DMS153 (cell line): ENCODE measurements at regions not wholly inside any gene's neighbourhood (a gene's known extent, or its start where the extent isn't known, plus 50 kb on each side); places are given as distances from the start of the nearest gene placed in this dataset.

Source experiments
- DNase-seq: peaks from one replicate; lab custom pipeline; 2025; lab: John Stamatoyannopoulos, UW

DNA sequence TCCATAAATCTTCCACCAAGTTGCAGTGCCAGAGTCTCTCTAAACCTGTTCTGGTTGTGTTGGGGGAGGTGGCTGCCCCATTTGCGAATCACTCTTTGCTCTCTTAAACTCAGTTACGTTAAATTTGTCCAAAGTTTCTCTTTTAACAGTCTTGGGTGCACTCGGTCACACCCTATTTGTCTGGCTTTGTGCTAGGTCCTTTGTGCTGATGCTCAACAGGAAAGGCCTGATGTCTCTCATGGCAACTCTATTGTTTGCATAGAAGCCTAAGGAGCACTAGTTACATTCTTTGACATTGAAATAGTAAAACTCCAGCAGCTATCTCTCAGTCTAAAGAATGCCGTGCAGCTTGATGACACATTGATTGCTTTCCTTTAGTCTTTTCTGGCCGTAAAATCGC is 105.1 kb downstream of the TRMT11 start:
- no peak for DNase-seq

DNA sequence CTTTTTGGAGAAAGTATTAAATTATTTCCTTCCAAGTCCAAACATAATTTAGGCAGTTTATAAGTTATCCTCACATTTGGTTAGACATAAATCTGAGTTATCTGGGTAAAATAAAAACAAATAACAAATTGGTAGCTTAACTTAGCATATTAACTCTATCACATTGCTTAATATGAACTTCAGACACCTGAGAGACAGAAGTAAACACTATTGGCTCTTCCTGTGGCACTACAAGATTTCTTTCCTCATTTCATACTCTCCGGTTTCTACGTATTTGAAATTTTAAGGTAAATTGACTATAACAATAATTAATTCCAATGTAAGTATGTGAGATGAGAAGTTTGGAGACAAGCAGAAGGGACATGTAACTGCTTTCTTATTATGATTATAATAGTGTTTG is 106.8 kb downstream of the TRMT11 start:
- no peak for DNase-seq

DNA sequence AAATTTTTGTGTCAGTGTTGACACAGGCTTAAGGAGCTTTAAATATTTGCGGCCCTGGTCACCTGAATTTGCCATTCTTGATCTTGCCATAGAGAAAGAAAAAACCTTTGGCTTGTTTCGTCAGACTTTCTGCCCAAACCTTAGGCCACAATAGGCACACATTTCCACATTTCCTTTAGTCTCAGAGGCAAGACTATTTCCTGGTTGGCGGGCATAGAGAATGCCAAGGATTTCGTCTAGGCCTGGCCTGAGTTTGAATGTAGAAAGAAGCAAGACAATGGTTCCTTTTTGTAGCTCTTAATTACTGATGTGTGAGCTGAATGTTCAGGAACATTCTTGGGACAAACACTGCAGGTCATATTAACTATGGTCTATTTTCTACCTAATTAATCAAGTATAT is 108.1 kb downstream of the TRMT11 start:
- no peak for DNase-seq

DNA sequence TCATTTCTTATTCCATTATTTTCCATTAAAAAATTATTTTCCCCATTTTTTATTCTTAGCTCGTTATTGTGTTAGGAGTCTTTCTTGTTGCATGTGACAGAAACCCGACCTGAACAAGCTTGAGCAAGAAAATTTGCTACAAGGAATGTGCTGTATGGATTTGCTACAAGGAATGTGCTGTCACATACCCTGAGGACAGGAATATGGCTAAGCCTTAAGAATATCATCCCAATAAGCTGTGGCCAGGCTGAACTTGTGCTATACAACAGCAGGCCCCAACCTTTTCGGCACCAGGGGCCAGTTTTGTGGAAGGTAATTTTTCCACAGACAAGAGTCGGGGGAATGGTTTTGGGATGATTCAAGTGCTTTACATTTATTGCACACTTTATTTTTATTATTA is 114.0 kb downstream of the TRMT11 start:
- no peak for DNase-seq

DNA sequence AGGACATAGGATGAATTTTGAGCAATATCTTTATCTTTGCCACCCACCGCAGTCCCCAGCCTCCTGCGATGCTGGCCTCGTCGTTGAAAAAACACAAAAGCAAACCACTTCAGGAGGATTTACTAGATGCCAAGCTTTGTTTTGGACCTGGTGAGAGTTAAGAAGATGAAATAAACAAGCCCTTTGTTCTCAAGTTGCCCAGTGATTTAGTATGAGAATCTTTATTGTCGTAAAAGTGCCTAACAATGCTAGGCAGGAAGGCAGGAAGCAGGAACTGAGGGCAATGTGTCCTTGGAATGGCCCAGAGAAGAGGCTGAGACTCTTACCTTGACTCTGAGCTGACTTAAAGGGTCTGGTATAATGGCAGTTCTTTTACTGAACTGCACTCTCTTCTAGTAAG is 116.0 kb downstream of the TRMT11 start:
- no peak for DNase-seq

DNA sequence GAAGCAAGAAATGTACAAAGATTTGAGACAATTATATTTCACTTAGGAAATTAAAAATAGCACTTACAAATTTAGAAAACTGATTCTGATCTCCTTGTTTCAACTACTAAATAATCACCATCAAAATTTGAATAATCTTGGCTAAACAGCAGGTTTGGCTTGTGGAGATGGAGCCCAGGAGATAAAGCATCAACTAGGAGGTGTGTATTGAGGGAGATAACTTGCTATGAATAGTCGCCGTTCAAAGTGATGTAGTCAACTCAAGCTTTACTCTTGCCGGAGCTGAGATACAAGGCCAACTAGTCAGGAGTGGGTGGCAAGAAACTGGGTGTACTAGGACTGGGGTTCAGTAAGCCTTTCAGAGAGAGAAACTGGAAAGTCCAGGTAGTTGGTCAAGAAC is 117.7 kb downstream of the TRMT11 start:
- no peak for DNase-seq

DNA sequence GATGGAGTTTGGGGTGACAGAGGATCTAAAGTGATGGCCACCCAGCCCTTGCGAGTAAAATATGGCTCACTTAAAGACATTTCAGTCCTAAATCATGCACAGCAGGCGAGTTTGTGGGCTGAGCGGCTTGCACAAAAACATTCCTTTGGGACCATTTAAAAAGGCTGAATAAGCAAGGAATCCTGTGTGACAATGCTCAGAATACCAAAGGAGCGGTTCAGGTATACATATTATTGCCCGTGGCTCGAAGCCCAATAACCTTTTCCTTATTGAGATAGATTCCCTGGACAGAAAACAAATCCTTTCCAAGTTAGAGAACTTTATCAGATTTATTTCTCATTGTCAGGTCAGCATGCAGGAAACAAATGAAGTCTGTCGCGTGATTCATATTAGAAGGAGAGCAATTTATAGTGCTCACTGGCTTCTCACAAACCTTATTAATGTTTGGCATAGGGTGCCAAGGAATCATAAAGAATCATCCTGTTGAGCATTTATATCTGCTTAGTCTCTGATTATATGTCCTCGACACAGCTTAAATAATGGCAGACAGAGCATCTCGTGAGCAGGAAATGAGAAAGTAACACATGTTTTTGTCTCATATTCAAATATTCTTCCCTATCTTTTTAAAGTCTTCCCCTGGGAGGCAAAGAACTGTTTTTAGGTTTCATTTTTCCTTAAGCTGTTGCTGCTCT is 121.3 kb downstream of the TRMT11 start:
- no peak for DNase-seq

DNA sequence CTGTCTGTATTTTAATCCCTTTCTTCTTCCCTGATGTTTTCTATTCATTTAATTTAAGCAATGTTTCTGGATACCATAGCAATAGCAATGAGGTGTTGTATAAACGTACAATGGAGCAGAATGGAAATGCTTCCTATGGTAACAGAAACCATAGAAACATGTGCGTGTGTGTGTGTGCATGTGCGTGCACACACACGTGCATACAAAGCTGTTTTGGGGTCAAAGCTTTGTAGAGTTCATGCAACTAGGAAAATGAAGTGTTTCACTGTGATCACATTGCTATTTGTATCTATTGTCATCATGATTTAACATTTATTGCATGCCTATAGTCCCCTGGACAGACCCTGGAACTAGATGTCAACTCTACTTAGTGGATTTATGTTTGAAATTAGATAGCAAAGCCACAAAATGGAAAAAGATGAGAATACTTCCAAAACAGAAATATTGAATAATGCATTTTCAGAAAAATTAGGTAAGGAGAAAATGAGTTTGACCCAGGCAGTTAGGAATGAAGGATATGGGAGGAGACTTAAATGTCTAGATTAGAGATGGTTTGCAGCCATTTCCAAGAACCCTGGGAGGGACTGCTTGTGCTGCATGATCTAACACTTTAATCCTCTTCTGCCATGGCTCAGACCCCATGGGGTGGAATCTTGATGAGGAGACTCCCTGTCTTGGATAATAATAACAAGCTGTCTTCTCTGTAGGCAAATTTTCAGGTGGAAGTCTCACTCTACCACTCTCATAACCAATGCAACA is 124.4 kb downstream of the TRMT11 start:
- DNase-seq = no peak

DNA sequence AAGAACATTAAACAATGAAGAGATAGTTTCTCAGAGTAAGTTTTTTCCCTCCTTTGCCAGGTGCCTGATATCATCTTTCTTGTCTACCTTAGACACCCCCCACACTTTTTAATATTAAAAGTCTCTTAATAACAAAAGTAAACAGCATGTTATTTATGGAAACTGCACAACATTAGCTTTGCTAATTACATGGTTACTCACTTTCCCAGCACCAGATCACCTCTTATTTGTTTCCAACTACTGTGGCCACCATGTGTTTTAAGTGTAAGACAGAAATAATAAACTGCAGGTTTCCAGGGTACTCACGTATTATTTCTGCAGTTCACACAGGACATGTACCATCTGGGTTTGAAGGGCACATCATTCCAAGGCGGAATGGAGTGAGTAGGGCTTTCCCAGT is 125.0 kb downstream of the TRMT11 start:
- no peak for DNase-seq

DNA sequence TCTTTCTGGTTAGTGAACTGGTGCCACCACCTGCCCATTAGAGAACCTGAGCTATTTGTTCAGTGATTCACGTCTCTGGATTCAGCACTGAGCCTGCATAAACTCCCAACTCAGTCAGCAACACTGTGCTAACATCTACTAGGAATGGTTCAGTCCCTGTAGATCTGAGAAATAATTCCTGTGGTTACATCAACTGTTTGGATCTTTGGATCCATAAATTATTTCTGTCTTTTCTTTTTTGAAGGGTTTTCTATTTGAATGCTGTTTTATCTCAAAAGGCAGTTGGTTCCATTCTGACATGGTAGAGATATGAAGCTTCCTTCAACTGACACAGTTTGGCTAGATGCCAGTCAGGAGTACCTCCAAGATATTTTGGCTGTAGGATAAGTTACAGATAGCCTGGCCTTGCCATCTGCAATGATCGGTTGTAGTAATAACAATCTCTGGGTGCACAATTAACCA is 125.9 kb downstream of the TRMT11 start:
- no peak for DNase-seq

DNA sequence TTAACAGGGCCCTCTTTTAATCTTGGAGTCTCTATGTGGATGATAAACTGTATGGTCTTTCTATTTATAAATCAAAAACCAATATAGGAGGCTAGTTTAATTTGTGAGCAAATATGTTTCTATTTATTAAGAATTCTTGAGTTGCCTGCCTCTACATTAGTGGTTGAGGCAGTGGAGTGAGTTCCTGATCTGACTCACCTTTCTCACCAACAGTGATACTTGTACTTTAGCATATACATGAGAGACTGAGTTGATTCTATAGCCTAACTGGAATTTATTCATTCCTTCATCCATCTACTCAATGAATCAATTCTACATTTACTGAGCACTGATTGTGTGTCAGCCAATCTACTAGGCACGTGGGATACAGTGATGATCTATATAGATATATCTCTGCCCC is 126.9 kb downstream of the TRMT11 start:
- no peak for DNase-seq

DNA sequence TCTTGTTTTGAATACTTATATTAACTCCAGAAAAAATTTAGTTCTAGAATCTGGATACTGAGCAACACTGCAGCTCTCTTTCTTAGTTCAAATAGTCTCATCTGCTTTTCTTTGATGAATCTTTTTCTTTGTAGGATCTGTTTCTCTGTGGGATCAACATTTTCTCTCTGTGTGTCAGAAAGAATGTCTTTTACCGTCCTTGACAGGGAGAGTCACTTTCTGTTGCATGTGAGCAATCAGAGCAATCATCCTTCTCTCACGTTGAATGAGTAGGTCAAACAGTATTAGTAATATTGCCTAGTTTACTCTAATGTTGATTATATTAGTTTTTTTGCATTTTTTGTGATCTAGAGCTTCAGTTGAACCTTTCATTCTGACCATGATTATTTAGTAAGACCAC is 130.9 kb downstream of the TRMT11 start:
- DNase-seq = no peak

DNA sequence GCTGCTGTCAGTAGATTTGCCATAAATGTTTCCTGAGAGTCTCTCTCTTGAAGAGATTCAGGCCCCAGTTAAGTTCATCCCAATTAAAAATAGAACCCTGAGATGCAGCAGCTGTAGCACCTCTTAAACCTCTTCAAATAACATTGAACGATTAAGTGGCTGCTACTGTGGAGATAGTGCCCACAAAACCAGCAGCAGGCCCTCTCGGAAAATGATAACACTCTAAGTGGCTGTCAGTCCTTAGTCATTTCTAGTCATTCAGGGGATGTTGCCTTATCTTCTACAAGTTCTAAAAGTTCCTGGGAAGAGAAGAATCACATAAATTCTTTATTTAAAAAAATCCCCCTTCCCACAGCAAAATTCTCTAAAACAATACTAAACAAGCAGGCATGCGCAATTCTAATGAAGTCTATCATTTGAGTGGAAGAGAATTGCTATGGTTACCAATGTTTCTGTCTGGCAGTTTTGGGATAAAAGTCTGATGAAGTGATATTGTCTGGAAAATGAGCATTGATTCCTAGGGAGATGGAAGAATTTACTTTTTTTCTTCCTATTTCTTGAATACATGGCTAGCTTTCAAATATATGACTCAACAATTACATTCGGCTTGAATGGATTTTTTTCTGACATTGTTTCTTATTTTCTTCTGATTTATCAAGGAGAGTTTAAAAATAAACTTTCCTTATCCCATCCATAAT is 131.9 kb downstream of the TRMT11 start:
- no peak for DNase-seq

DNA sequence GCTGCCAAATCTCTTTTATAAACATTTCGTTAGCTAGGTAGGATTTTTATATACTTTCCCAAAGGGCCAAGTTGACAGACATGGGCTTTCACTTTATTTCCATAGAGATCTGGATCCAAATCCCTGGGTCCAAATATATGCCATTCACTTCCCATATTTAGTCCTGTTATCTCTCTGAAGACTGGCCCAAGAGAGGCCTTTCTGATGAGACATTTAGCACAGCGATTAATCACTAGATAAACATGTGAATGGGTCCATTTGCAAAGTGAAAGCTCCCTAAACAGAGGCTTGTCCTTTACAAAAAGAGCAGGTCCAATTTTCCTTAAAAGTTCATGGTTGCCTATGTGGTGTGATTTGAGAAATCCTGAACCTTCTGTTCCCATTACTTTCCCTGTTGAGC is 132.6 kb downstream of the TRMT11 start:
- DNase-seq = no peak

DNA sequence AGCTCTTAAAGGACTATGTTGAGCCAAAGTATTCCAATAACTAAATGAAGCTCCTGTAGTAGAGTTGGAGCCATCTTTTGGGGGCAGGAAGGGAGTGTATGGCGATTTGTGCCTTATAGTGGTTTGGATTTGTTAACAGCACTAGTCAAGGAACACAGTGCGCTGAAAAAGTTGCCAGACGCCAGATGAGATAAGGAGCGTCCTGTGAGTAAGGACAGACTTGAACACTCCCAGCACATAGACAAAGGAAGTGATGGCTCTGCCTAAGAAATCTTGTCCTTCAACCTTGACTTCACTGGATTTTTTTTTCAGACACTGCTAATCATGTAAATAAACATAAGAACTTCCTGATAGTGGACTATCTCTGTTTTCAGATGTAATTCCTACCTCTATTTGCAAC is 136.9 kb downstream of the TRMT11 start:
- no peak for DNase-seq

DNA sequence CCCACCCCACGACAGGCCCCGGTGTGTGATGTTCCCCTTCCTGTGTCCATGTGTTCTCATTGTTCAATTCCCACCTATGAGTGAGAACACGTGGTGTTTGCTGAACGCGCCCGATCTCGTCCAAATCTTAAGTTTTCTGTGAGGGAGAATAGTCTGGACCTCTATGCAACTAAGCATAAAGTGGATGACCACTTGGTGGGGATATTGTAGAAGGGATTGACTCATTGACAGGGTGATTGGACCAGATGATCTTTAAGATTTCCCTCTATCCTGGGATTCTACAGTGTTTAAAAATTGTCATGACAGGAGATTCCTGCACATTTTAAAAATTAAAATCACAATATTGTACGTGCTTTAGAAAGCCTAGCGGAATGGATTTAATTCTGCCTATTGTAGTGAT is 141.3 kb downstream of the TRMT11 start:
- no peak for DNase-seq

DNA sequence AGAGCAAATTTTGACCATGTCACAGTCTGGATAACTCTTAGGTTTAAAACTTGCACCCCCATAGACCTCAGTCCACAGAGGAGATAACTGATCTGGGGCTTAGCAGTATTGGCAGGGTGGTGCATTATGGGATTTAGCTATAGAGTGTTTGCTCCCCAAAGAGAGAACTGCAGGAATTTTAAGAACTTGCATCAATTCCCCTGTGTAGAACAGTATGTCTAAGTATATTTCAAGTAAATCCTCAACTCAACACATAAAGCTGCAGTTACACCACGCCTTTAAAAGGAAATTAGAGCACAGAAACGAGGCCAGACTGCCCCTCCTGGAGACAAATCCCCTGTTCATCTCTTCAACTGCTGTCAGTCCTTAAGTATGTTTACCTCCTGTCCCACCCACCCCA is 144.9 kb downstream of the TRMT11 start:
- no peak for DNase-seq

DNA sequence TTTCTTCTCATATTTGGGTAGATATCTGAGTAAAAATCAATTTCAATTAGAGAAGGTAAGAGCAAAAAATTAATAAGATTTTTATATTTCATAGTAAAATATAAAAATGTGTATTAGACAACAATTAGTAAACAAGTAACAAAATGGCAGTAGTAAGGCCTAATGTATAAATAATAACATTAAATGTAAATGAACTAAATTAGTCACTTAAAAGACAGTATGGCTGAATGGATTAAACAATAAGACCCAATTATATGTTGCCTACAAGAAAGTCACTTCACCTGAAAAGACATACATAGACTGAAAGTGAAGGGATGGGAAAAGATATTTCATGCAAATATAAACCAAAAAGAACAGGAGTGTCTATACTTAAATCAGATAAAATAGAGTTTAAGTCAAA is 147.6 kb downstream of the TRMT11 start:
- DNase-seq = no peak

DNA sequence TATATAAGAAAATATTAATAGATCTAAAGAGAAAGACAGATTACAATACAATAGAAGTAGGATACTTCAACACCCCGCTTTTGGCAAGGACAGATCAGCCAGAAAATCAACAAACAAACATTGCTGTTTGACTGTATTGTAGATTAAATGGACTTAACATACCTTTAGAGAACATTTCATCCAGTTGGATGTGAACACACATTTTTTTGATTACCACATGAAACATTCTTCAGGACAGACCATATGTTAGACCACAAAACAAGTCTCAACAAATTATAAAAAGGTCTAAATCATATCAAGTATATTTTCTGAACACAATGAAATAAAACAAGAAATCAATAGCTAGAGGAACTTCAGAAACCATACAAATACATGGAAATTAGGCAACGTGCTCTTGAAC is 148.2 kb downstream of the TRMT11 start:
- no peak for DNase-seq

DNA sequence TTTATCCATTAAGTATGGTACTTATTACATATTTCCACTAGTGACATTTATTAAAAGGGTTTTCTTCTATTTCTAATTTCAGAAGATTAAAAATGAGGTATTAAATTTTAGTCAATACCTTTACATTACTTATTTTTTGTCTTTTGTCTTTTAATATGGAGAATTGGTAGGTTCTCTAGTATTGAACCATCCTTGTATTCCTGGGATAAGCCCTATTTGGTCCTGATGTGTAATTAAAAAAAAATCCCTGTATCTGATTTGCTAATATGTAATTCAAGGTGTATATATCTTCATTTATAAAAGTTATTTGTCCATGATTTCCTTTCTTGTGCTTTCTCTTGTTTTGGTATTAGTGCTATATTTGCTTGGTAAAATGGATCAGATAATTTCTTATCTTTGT is 153.7 kb downstream of the TRMT11 start:
- no peak for DNase-seq

DNA sequence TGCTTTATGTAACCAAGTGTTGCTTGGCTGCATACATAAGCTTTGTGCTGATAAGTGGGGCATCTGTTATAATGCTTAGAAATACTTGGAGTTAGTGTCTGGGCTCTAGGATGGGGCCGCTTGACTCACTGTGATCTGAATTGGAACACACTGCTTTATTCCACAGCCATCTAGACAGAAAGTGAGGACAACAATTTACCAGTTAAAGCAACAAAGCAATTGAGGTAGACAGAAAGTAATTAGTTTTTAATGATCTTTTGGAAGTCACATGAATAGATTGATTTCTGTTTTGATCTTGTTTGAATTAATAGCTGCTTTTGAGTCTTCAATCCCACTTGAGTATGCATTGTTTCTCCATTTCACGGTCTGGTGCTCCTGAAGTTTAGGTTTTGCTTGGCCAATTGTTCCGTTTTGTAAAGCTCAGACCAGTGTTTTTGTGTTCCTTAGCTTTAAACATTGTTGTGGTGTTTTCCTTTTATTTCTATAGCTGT is 157.5 kb downstream of the TRMT11 start:
- DNase-seq = no peak

DNA sequence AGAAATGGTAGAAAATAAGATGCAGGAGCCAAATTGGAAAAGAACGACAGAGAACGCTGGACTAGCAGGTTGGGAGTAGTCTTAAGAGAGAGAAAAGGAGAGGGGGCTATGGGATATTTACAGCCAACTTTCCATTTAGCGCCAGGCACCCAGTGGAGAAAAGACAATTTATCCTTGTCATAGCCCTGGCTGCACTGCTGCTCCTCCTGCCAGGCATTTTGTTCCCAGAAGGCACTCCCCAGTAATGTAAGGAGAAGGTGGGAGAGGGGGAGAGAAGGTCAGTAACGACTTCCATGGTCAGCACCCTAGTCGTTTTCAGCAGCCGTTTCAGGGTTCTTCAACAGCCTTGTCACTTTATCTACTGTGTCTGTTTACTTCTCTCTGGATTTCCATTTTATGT is 159.0 kb downstream of the TRMT11 start:
- DNase-seq = no peak

DNA sequence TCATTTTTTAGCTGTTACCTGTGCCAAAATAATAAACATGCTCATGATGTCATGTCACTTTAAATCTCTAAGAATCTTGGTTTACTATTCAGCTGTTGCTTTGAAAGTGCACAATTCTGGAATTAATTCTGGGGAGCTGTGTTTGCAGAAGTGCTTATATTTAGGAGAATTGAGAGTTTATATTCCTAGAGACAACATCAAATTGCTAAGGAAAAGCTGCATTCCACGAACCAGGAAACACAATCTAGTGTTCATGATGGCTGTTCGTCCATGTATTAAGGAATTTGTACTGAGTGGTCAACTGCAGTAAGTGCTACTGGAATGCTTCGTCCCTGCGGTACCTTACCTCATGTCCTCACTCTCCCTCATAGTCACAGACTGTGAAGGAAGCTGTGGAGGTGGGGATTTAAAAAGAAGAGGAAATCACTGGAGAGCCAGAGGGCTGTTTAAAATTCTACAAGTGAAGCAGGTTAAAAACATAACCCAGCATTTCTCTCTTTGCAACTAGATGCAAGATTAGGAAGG is 161.0 kb downstream of the TRMT11 start:
- no peak for DNase-seq
